ENCODE measurements at regions not wholly inside any gene's neighbourhood (a gene's known extent, or its start where the extent isn't known, plus 50 kb on each side); places are given as distances from the start of the nearest gene placed in this dataset.

DNA sequence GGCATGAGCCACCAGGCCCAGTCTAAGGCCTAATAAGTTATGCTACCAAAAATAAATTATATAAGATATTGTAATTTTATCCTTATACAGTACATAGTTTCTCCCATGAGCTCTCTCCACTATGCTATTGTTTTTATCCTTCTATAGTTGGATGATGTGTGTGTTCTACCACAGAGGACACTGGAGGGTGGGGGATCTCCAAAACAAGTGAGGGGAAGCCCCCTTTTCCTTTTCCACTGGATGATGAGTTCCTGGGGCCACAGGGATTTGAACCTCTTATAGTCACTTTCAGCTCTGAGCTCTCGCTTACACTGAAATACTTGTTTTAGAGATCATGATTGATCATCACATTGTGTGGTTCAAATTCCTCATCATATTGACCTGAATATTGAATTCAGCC lies 77.6 kb upstream of the VAV3 start:
- Histone ChIP-seq H3K27ac (ENCODE audit: low read length) (no peak overlapping the region), H3K4me1 (ENCODE audit: control insufficient read depth, insufficient read depth, low read length) (peaks cover 15% of the 10 kb centered on the region), H3K36me3 (ENCODE audit: control insufficient read depth, insufficient read depth, low read length) (no peaks in the 10 kb centered on the region), H3K9me3 (ENCODE audit: control insufficient read depth, low read depth, low read length) (no peaks in the 10 kb centered on the region), H3K27me3 (ENCODE audit: control insufficient read depth, insufficient read depth, low read length) (no peaks in the 10 kb centered on the region), H3K4me3 (ENCODE audit: low read length) (no peak overlapping the region)
- WGBS (ENCODE audit: insufficient coverage, low lambda C conversion rate): no CpG with 5 or more reads among the region's 1 CpG
- no peak for DNase-seq

DNA sequence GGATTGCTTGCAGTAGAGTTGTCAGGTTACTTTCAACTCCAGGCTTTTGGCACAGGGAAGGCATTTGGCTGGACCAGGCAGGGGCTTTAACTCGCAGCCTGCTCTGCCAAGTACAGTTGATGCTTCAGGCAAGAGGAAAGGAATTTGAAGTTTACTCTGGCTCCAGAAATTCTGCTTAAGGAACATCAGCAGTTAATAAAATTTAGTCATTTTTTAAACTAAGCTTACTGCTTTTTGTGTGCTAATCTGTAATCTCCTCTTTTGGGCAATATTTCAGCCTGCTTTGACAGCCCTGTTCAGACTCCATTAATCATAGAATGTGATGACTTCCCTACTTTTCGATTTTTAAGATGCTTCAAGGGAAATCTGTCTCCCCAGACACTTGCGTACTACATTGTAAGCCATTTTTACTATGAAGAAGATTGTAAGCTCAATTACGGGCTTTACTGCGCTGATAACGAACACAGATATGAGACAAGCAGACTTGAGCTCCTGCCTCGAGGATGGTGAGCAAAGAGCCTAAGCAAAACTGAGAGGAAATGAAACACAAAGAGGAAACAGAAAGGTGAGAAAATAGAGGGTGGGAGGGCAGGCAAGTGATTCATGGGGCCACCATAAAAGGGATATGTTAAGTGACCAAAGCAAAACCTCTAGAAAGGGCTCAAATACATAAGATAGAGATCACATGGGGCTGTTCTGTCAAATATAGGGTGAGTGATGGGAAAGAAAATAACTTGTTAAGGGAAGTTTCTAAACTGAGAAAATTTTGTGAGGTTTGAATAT lies 76.6 kb upstream of the VAV3 start:
- Histone ChIP-seq H3K27me3 (ENCODE audit: control insufficient read depth, insufficient read depth, low read length) (no peaks in the 10 kb centered on the region), H3K4me3 (ENCODE audit: low read length) (no peak overlapping the region), H3K4me1 (ENCODE audit: control insufficient read depth, insufficient read depth, low read length) (peaks cover 15% of the 10 kb centered on the region), H3K27ac (ENCODE audit: low read length) (no peak overlapping the region), H3K36me3 (ENCODE audit: control insufficient read depth, insufficient read depth, low read length) (no peaks in the 10 kb centered on the region), H3K9me3 (ENCODE audit: control insufficient read depth, low read depth, low read length) (no peaks in the 10 kb centered on the region)
- peak in 1 of 2 donors; percentile 42 for DNase-seq
- WGBS (ENCODE audit: insufficient coverage, low lambda C conversion rate): 17% methylated on average over 6 of the region's 7 CpGs

DNA sequence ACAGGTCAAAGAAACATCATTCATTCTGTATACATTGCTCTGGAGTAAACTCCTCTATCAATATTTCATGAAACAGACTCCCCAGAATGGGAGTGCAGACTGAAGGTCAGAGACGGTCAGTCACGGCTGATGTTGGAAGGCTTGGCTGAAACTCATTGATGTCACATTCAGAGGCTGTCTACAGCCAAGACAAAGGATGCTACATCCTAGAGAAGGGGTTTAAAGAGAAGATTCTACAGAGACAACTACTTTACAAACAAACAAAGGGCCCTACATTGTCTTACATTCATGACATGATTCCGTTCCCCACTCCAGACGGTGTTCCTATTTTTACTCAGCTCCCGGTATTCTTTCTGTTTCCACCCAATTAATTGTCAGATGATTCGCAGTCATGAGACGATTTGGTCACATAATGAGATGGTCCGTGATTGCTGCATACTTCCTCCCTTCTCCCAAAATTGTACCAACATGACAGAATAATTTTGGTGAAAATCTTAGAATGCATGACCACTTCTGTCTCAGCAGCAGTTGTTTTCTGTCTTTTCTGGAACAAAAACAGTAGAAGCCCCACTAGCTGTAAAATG lies 73.8 kb upstream of the VAV3 start:
- H3K27me3 ChIP-seq (ENCODE audit: control insufficient read depth, insufficient read depth, low read length): no peaks in the 10 kb centered on the region
- H3K36me3 ChIP-seq (ENCODE audit: control insufficient read depth, insufficient read depth, low read length): no peaks in the 10 kb centered on the region
- DNase-seq: no peak
- no peaks in the 10 kb centered on the region for H3K4me1 ChIP-seq (ENCODE audit: control insufficient read depth, insufficient read depth, low read length)
- no peaks in the 10 kb centered on the region for H3K9me3 ChIP-seq (ENCODE audit: control insufficient read depth, low read depth, low read length)
- 85% methylated on average over 6 of the region's 8 CpGs for WGBS (ENCODE audit: insufficient coverage, low lambda C conversion rate)
- no peak overlapping the region for H3K27ac ChIP-seq (ENCODE audit: low read length)
- no peak overlapping the region for H3K4me3 ChIP-seq (ENCODE audit: low read length)

DNA sequence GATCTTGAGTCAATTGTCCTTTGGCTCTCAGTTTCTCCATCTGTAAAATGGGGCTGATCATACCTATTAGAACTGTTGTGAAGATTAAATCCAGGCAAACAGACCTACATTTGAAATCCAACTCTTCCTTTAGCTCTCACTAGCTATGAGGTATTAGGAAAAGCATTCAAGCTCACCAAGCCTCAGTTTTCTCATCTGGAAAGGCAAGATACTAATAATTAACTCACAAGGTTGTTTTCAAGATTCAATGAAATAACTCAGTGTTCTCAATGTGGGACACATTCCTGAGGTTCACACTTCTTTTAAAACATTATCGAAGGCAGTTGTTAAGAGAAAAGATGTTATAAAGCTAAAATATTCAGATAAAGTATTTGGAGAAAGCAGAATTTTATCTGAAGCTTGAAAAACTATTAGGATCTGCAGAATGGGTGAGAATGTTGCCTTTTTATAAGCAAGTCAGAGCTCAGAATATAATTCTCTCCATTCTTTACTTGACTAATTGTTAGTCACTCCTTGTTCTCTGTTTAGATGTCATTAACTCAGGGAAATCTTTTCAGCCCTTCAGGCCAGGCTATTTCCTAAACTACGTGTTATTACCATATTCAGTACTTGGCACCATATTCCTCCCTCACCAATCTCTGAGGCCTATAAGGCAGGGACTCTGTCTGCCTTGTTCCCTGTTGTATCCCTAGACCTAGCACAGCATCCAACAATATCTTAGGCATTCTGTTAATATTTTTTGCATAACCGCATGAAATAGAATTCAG lies 72.0 kb upstream of the VAV3 start:
- DNase-seq: no peak

DNA sequence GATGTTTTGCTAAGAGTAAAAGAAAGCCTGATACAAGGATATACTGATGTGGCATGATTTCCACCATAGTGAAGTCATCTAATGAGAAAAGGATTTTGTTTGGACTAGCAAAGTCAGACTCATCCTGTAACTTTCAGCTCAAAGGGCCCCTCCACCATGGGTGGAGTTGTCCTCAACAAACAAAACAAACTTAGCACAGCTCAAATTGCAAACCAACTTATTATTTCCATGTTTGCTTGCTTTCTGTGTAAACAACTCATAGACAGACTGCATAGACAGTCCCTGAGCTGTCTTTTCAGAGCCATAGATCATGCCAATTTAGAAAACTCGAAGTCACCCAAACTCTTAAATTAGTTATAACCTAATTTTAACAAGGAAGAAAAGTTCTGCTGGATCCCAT lies 69.4 kb upstream of the VAV3 start:
- Histone ChIP-seq H3K27ac (ENCODE audit: low read length) (no peak overlapping the region), H3K27me3 (ENCODE audit: control insufficient read depth, insufficient read depth, low read length) (no peaks in the 10 kb centered on the region), H3K36me3 (ENCODE audit: control insufficient read depth, insufficient read depth, low read length) (no peaks in the 10 kb centered on the region), H3K4me3 (ENCODE audit: low read length) (no peak overlapping the region), H3K4me1 (ENCODE audit: control insufficient read depth, insufficient read depth, low read length) (no peaks in the 10 kb centered on the region), H3K9me3 (ENCODE audit: control insufficient read depth, low read depth, low read length) (no peaks in the 10 kb centered on the region)
- WGBS (ENCODE audit: insufficient coverage, low lambda C conversion rate): no CpG with 5 or more reads among the region's 1 CpG
- DNase-seq: peak in 1 of 2 donors; percentile 16

More for the DNA sequence above, 72.0 kb upstream of the VAV3 start:
- Histone ChIP-seq H3K4me1 (ENCODE audit: control insufficient read depth, insufficient read depth, low read length) (no peaks in the 10 kb centered on the region), H3K27ac (ENCODE audit: low read length) (no peak overlapping the region), H3K36me3 (ENCODE audit: control insufficient read depth, insufficient read depth, low read length) (no peaks in the 10 kb centered on the region), H3K27me3 (ENCODE audit: control insufficient read depth, insufficient read depth, low read length) (no peaks in the 10 kb centered on the region), H3K4me3 (ENCODE audit: low read length) (no peak overlapping the region), H3K9me3 (ENCODE audit: control insufficient read depth, low read depth, low read length) (no peaks in the 10 kb centered on the region)
- WGBS (ENCODE audit: insufficient coverage, low lambda C conversion rate): 100% methylated on average over 1 of the region's 3 CpGs

DNA sequence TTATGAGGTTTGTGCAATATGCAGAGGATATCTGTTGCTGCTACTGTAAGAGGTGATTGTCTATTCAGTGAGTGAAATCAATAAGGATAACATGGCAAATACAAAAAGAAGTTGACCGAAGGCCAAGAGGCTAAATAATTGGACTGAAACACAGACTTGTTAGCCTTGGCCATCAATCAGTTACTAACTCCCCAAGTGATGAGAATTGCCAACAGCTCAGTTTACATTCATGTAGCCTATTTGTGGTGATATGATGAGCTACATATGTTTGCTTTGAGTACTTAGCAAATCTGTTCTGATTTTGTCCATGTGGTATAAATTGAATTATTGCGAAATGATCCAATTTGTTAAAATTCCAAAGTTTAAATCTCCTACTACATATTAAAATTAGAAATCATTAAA lies 68.6 kb upstream of the VAV3 start:
- WGBS (ENCODE audit: insufficient coverage, low lambda C conversion rate): 89% methylated on average over 1 of the region's 2 CpGs
- Histone ChIP-seq H3K27ac (ENCODE audit: low read length) (no peak overlapping the region), H3K9me3 (ENCODE audit: control insufficient read depth, low read depth, low read length) (no peaks in the 10 kb centered on the region), H3K4me3 (ENCODE audit: low read length) (no peak overlapping the region), H3K36me3 (ENCODE audit: control insufficient read depth, insufficient read depth, low read length) (no peaks in the 10 kb centered on the region), H3K27me3 (ENCODE audit: control insufficient read depth, insufficient read depth, low read length) (no peaks in the 10 kb centered on the region), H3K4me1 (ENCODE audit: control insufficient read depth, insufficient read depth, low read length) (no peaks in the 10 kb centered on the region)
- no peak for DNase-seq

DNA sequence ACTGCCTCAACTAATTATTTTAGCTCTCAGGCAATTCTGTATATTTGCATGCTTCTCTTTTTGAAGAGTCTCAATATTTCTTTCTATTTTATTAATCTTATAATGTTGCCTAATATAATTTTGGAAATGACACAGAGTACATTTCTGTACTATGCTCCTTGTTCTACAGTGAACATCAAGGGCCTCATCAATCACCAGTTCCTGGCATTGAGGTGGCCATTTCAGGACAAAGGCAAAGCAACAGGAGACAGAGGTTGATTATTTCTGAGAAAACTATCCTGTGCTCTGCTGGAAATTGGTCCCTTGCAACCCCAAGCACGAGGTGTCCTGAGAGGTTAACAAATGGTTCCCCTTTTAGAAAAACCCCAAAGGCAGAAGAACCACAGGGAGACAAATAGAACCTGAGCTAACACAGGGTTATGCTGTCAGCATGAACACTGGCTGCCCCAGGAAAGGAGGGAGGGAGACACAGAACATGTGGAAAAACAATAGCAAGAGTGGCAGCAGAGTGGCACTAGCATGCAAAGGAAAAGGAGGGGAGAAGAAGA lies 63.9 kb upstream of the VAV3 start:
- Histone ChIP-seq H3K9me3 (ENCODE audit: control insufficient read depth, low read depth, low read length) (no peaks in the 10 kb centered on the region), H3K27ac (ENCODE audit: low read length) (no peak overlapping the region), H3K4me3 (ENCODE audit: low read length) (no peak overlapping the region), H3K36me3 (ENCODE audit: control insufficient read depth, insufficient read depth, low read length) (no peaks in the 10 kb centered on the region), H3K27me3 (ENCODE audit: control insufficient read depth, insufficient read depth, low read length) (no peaks in the 10 kb centered on the region), H3K4me1 (ENCODE audit: control insufficient read depth, insufficient read depth, low read length) (no peaks in the 10 kb centered on the region)
- WGBS (ENCODE audit: insufficient coverage, low lambda C conversion rate): no CpG with 5 or more reads among the region's 1 CpG
- DNase-seq: no peak

DNA sequence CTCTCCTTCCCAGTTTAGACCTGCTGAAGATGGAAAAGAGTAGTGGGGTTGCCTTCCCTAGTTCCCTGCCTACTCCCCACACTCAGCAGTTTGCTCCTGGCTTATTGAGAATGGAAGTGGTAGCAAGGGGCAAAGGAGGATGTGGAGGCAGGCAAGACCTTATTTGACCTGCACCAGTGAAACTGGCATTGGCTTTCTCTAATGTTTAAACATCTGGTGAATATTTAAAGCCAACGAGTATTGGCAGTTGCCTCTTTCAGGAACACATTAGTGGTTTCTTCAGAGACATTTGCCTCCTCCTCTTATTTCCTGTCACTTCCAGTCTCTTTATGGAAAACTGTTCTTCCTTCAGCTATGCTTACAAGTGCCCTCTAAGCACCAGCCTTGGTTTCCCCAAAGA lies 62.4 kb upstream of the VAV3 start:
- DNase-seq: no peak
- WGBS (ENCODE audit: insufficient coverage, low lambda C conversion rate): no CpG with 5 or more reads among the region's 1 CpG
- no peaks in the 10 kb centered on the region for H3K27me3 ChIP-seq (ENCODE audit: control insufficient read depth, insufficient read depth, low read length)
- H3K4me3 ChIP-seq (ENCODE audit: low read length): no peak overlapping the region
- H3K36me3 ChIP-seq (ENCODE audit: control insufficient read depth, insufficient read depth, low read length): no peaks in the 10 kb centered on the region
- no peaks in the 10 kb centered on the region for H3K4me1 ChIP-seq (ENCODE audit: control insufficient read depth, insufficient read depth, low read length)
- no peak overlapping the region for H3K27ac ChIP-seq (ENCODE audit: low read length)
- H3K9me3 ChIP-seq (ENCODE audit: control insufficient read depth, low read depth, low read length): no peaks in the 10 kb centered on the region

DNA sequence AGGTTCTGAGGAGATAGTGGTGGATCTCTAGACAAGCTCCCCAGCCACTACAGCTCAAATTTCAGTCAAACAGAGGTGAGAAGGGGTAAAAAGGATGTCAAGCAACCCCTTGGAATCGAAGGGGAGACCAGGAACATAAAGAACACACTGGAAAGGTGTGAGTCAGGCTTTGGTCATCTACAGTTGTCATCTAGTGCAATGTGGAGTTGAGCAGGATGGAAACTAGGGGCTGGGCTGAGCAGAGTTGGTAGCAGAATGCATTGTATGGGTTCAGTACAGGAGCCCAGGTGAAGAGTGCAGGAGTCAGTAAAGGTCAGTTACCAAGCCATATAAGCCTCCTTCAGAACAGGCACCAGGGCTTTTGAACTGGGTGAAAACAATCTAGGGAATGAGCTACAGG lies 52.7 kb upstream of the VAV3 start:
- no peaks in the 10 kb centered on the region for H3K27me3 ChIP-seq (ENCODE audit: control insufficient read depth, insufficient read depth, low read length)
- no peak overlapping the region for H3K27ac ChIP-seq (ENCODE audit: low read length)
- H3K4me1 ChIP-seq (ENCODE audit: control insufficient read depth, insufficient read depth, low read length): peaks cover 12% of the 10 kb centered on the region
- H3K9me3 ChIP-seq (ENCODE audit: control insufficient read depth, low read depth, low read length): no peaks in the 10 kb centered on the region
- H3K4me3 ChIP-seq (ENCODE audit: low read length): no peak overlapping the region
- WGBS (ENCODE audit: insufficient coverage, low lambda C conversion rate): no CpG with 5 or more reads among the region's 1 CpG
- H3K36me3 ChIP-seq (ENCODE audit: control insufficient read depth, insufficient read depth, low read length): no peaks in the 10 kb centered on the region
- no peak for DNase-seq

DNA sequence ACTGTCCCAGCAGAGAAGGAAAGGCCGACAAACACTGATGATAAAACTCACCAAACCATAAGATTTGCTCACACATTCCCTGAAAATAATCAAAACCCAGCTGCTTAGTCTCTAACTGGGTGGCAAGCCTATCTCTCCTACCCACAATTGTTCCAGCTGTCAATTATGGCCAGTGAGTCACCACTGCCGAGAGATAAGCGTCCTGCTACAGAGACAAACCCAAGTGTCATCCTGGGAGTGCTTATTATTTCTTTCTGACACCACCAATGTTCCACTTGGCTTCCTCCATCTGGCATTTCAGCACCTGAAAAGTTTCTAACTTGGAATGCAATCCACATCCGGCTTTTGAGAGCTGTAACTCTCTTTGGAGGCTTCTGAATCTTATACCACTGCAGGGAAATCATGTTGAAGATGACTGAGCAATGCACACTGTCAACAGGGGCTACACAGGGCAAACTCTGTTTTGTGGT lies 51.5 kb upstream of the VAV3 start:
- Histone ChIP-seq H3K4me3 (ENCODE audit: low read length) (no peak overlapping the region), H3K27ac (ENCODE audit: low read length) (no peak overlapping the region), H3K27me3 (ENCODE audit: control insufficient read depth, insufficient read depth, low read length) (no peaks in the 10 kb centered on the region), H3K36me3 (ENCODE audit: control insufficient read depth, insufficient read depth, low read length) (no peaks in the 10 kb centered on the region), H3K9me3 (ENCODE audit: control insufficient read depth, low read depth, low read length) (no peaks in the 10 kb centered on the region), H3K4me1 (ENCODE audit: control insufficient read depth, insufficient read depth, low read length) (peaks cover 12% of the 10 kb centered on the region)
- DNase-seq: peak; percentile 15 to 49
- WGBS (ENCODE audit: insufficient coverage, low lambda C conversion rate): no CpG with 5 or more reads among the region's 4 CpGs

All from large intestine (tissue), 3 donors.